ENCODE measurements at regions not wholly inside any gene's neighbourhood (a gene's known extent, or its start where the extent isn't known, plus 50 kb on each side); places are given as distances from the start of the nearest gene placed in this dataset.

DNA sequence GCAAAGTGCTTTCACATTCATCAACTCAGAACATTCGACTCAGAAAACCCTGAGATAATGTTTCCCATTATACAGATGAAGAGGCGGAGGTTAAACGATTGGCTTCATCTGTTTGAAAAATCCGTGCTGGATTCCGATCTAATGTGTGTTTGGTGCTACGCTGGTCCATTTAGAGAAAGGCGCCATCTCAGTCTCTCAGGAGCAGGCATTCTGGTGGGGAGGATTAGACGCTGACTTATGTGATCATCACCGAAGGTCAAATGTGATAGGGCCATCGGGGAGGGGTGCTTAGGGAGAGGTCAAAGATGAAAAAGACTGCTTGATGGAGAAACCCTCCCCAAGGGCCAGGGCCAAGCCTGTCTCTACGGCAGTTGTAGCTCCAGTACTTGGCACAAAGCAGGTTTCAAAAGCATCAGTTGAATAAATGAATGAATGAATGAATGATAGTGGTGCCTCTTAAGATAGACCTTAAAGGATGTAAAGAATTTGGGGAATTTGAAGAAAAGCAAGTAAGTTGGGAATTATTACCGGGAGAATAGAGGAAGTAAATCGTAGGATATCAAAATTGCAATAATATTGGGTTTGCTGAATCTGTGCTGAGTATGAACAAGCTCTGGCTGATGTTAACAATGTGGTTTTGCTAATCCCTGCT lies 160.6 kb upstream of the SHB start:
- intact Hi-C loops (cut with DNase I) = no loop called here
- TF ChIP-seq, protein P1, sequence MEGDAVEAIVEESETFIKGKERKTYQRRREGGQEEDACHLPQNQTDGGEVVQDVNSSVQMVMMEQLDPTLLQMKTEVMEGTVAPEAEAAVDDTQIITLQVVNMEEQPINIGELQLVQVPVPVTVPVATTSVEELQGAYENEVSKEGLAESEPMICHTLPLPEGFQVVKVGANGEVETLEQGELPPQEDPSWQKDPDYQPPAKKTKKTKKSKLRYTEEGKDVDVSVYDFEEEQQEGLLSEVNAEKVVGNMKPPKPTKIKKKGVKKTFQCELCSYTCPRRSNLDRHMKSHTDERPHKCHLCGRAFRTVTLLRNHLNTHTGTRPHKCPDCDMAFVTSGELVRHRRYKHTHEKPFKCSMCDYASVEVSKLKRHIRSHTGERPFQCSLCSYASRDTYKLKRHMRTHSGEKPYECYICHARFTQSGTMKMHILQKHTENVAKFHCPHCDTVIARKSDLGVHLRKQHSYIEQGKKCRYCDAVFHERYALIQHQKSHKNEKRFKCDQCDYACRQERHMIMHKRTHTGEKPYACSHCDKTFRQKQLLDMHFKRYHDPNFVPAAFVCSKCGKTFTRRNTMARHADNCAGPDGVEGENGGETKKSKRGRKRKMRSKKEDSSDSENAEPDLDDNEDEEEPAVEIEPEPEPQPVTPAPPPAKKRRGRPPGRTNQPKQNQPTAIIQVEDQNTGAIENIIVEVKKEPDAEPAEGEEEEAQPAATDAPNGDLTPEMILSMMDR (IDR thresholded peaks at IDR 0.05; ENCODE audit: borderline replicate concordance, extremely low read depth, insufficient read depth) = no peak
- H3K27ac ChIP-seq (ENCODE audit: low read depth in 2 of 2, low read length in 2 of 2) = no peak overlapping the region
- H3K4me1 ChIP-seq (ENCODE audit: control insufficient read depth in 2 of 3, insufficient read depth in 2 of 3, low read depth in 1 of 3, low read length in 3 of 3) = peaks cover 0 to 4% (median 0%) of the 10 kb centered on the region in 3 donors
- DNase-seq (no peak), FAIRE-seq (no peak)
- no peaks in the 10 kb centered on the region for H3K36me3 ChIP-seq (ENCODE audit: control insufficient read depth in 2 of 3, insufficient read depth in 3 of 3, low read length in 3 of 3)
- H3K27me3 ChIP-seq (ENCODE audit: control insufficient read depth, insufficient read depth, low read length) = no peaks in the 10 kb centered on the region
- no peak overlapping the region for H3K9ac ChIP-seq (ENCODE audit: low read length in 3 of 3)
- H3K9me3 ChIP-seq (ENCODE audit: control insufficient read depth in 2 of 3, insufficient read depth in 1 of 3, low read length in 3 of 3) = no peaks in the 10 kb centered on the region
- no peak overlapping the region for H3K4me3 ChIP-seq (ENCODE audit: low read length in 3 of 3)

DNA sequence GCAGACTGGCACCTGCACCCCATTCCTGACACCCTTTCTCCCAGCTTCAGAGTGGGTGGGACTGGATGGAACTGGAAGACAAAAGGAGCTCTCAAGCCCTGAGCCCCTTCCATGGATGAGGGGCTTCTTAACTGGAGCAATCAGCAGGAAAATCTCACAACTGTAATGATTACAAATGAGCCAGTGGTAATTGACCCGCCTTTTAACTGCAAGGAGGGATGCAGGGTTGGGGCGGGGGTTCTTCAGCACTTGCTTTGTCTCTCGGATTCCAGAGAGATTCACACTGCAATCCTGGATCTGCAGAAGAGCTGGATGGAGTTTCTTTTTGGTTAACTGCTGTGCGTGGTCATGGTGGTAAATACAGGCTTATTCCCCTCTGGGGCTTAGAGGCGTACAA lies 160.1 kb upstream of the SHB start:
- Histone ChIP-seq H3K36me3 (ENCODE audit: control insufficient read depth in 2 of 3, insufficient read depth in 3 of 3, low read length in 3 of 3) (no peaks in the 10 kb centered on the region), H3K27ac (ENCODE audit: low read depth in 2 of 2, low read length in 2 of 2) (no peak overlapping the region), H3K27me3 (ENCODE audit: control insufficient read depth, insufficient read depth, low read length) (no peaks in the 10 kb centered on the region), H3K4me3 (ENCODE audit: low read length in 3 of 3) (no peak overlapping the region), H3K9me3 (ENCODE audit: control insufficient read depth in 2 of 3, insufficient read depth in 1 of 3, low read length in 3 of 3) (no peaks in the 10 kb centered on the region), H3K4me1 (ENCODE audit: control insufficient read depth in 2 of 3, insufficient read depth in 2 of 3, low read depth in 1 of 3, low read length in 3 of 3) (peaks cover 0 to 4% (median 0%) of the 10 kb centered on the region in 3 donors), H3K9ac (ENCODE audit: low read length in 3 of 3) (no peak overlapping the region)
- DNase-seq (peak in 4 of 5 donors; percentile 30 to 73 (median 56)), FAIRE-seq (no peak)
- intact Hi-C loops (cut with DNase I) = no loop called here
- TF ChIP-seq, protein P1 (IDR thresholded peaks at IDR 0.05; ENCODE audit: borderline replicate concordance, extremely low read depth, insufficient read depth) = no peak

DNA sequence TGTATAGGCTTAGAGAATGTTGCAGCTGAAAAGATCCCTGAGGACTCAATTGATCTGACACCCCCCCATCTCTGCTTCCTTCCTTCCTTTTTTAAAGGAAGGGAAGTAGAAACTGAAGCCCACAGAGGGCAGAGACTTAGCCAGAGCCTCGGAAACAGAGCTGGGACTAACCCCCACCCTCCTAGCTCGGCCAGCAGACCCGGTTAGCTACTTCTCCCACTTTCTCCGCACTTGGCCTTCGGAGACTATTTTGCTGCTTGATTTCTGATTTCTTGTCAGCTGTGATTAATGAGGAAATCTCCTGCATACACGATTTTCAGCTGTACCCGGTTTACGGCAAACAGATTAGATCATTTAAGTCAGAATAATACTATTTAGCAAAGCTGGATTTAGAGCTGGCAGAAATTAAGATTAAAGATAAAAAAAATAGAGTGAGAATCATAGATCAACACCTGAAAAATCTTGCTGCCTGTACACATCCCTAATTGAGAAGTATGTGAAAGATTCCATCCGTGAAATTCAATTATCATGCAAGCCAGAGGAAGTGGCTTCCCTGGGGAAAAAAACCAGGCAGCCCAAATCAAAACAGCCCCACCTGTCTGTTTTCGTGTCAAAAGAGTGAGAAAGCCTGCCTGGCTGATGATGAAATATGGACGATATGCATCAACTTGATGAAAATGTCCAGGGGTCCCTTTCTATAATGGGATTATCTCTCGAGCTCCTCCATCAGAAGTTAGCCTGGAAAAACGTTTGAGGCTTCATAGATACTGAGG lies 159.5 kb upstream of the SHB start:
- H3K4me1 ChIP-seq (ENCODE audit: control insufficient read depth in 2 of 3, insufficient read depth in 2 of 3, low read depth in 1 of 3, low read length in 3 of 3) = peaks cover 0 to 4% (median 0%) of the 10 kb centered on the region in 3 donors
- H3K27me3 ChIP-seq (ENCODE audit: control insufficient read depth, insufficient read depth, low read length) = no peaks in the 10 kb centered on the region
- no peak for FAIRE-seq
- intact Hi-C loops (cut with DNase I) = no loop called here
- H3K27ac ChIP-seq (ENCODE audit: low read depth in 2 of 2, low read length in 2 of 2) = no peak overlapping the region
- no peak overlapping the region for H3K4me3 ChIP-seq (ENCODE audit: low read length in 3 of 3)
- H3K9ac ChIP-seq (ENCODE audit: low read length in 3 of 3) = no peak overlapping the region
- TF ChIP-seq, protein P1 (IDR thresholded peaks at IDR 0.05; ENCODE audit: borderline replicate concordance, extremely low read depth, insufficient read depth) = no peak
- no peaks in the 10 kb centered on the region for H3K9me3 ChIP-seq (ENCODE audit: control insufficient read depth in 2 of 3, insufficient read depth in 1 of 3, low read length in 3 of 3)
- DNase-seq = peak in 2 of 5 donors; percentile 38 to 46
- H3K36me3 ChIP-seq (ENCODE audit: control insufficient read depth in 2 of 3, insufficient read depth in 3 of 3, low read length in 3 of 3) = no peaks in the 10 kb centered on the region
